AG04450 (cell line): ENCODE measurements at regions not wholly inside any gene's neighbourhood (a gene's known extent, or its start where the extent isn't known, plus 50 kb on each side); places are given as distances from the start of the nearest gene placed in this dataset.
"Not testable (repeated sequence)": the region's sequence is repeated elsewhere in the genome, so short reads cannot be mapped to it uniquely, and the experiment has no call there.

Experiments
- CTCF ChIA-PET: fragments of 300-600, 350-600 bp; formaldehyde crosslinking; extraction: SDS; loops from one replicate; lab custom pipeline; 2022; ENCODE audit warnings: antibody characterized with exemption, inconsistent platforms; lab: Charles Lee
- POLR2A ChIA-PET: fragments of 350-600 bp; formaldehyde crosslinking; extraction: SDS; loops from one replicate; lab custom pipeline; 2021; ENCODE audit warnings: antibody characterized with exemption, inconsistent platforms; lab: Yijun Ruan, JAX
- DNase-seq: peaks from one replicate; pipeline ENCODE4 v3.0.0-alpha.2; 2011; ENCODE audit warnings: low read depth, low spot score
- H3K27ac ChIP-seq: one replicate; pipeline ENCODE4 v1.5.1; 2012; ENCODE audit warnings: low read depth, low read length, control low read depth
- H3K27me3 ChIP-seq: one replicate; pipeline ENCODE4 v1.6.0; 2012; ENCODE audit warnings: low read length; ENCODE audit not compliant: control insufficient read depth, insufficient read depth
- H3K4me3 ChIP-seq: 2 replicates; pipeline ENCODE4 v1.5.1; 2011; ENCODE audit warnings: mild to moderate bottlenecking, low read depth, low read length, control low read depth
- H3K9me3 ChIP-seq: 2 replicates; pipeline ENCODE4 v1.5.1; 2012; ENCODE audit warnings: low read length; ENCODE audit not compliant: control insufficient read depth, insufficient read depth
- TF ChIP-seq, protein P1 (sequence below): IDR thresholded peaks from 2 replicates; pipeline ENCODE4 v1.5.1; 2011; ENCODE audit warnings: low read depth, low read length, control low read depth, inconsistent platforms

DNA sequence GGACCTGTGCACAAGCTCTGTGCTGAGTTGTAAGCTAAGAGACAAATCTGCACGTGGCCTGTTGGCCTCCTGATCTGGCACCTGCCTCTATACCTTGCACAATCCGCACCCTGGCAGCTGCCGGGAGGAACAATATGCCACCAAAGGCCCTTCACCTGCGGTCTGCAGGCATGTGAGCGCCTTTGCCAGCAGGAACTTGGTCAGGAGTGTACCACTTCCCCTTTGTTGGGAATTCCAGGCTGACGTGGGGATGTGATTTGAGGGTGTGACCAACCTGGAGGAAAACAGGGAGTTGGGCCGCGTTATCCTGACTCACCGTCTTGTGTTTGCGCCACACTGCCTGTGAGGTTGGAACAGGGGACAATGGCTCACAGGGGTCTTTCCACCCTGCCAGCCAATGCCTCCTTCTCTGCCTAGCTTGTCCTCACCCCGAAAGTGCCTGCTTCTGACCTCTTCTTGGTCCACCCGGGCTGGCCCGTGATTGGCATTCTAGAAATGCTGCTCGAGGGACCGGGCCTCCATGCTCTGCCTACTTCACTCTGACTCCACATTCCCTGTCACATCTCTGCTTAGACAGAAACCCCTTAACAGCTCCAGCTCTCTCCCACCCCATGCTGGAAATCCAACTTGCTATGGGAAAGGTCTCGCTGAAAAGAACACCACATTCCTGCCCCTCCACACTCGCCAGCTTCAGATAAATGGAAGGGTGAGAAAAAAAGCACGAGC is 67.1 kb upstream of the MAP4K4 start:
- H3K27me3 ChIP-seq: no peaks in the 10 kb centered on the region
- H3K9me3 ChIP-seq: no peaks in the 10 kb centered on the region; the same call in 1 of the 2 replicates
- ChIA-PET CTCF (no interaction called here), POLR2A (no interaction called here)
- no peak for DNase-seq
- TF ChIP-seq, protein P1, sequence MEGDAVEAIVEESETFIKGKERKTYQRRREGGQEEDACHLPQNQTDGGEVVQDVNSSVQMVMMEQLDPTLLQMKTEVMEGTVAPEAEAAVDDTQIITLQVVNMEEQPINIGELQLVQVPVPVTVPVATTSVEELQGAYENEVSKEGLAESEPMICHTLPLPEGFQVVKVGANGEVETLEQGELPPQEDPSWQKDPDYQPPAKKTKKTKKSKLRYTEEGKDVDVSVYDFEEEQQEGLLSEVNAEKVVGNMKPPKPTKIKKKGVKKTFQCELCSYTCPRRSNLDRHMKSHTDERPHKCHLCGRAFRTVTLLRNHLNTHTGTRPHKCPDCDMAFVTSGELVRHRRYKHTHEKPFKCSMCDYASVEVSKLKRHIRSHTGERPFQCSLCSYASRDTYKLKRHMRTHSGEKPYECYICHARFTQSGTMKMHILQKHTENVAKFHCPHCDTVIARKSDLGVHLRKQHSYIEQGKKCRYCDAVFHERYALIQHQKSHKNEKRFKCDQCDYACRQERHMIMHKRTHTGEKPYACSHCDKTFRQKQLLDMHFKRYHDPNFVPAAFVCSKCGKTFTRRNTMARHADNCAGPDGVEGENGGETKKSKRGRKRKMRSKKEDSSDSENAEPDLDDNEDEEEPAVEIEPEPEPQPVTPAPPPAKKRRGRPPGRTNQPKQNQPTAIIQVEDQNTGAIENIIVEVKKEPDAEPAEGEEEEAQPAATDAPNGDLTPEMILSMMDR: no peak
- no peak overlapping the region for H3K27ac ChIP-seq
- H3K4me3 ChIP-seq: no peak overlapping the region

DNA sequence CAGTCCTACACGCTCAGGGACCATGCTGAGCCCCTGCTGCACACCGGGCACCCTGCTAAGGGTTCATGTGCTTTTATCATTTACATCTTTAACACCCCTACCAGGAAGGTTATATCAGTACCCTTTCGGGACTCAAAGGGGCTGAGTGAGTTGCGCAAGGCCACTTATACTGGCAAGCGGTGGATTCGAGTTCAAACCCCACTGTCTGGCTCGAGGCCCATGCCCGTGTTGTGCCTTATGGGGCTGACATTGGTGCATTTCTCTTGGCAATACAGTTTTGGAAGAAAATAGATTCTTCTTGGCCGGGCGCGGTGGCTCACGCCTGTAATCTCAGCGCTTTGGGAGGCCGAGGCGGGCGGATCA is 69.5 kb upstream of the MAP4K4 start:
- TF ChIP-seq, protein P1: no peak
- ChIA-PET POLR2A (no interaction called here), CTCF (no interaction called here)

DNA sequence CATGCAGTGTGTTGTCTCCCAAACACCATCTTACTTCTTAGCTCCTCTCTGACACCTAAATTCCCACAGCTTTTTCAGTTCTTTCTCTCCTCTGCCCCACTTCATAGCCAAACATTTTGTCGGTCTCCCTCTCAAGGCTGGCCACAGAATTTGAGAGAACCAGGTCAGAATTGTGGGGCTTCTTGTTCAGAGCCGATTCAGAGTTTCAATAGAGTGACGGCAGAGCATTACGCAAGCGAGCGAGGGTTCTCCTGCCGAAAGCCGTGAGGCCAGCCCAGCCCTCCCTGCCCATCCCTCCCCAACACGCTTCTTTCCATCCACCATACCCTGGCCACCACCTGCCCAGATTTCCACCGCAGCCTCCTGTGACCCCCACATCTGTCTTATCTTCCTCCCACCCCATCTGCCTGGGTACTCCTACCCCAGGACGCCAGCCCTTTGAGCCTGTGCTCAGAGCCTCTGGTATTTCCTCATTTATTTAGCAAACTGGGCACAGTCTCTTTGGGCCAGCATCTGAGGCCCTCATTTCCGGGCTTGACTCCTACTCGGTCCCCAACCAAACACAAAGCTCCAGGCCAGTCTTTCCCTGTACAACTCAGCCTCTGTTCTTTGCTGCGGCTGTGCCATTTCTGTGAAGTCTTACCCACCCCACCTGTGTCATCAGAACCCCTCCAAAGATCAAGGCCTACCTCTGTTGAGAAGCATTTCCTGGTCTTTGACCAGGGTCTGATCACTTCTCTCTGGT is 70.0 kb upstream of the MAP4K4 start:
- H3K9me3 ChIP-seq: no peaks in the 10 kb centered on the region; the same call in 1 of the 2 replicates
- CTCF ChIA-PET: no interaction called here
- no peak overlapping the region for H3K4me3 ChIP-seq
- TF ChIP-seq, protein P1: no peak
- H3K27me3 ChIP-seq: no peaks in the 10 kb centered on the region
- no peak for DNase-seq
- POLR2A ChIA-PET: no interaction called here
- H3K27ac ChIP-seq: no peak overlapping the region

More for the DNA sequence above, 69.5 kb upstream of the MAP4K4 start:
- H3K4me3 ChIP-seq: no peak overlapping the region
- H3K9me3 ChIP-seq: no peaks in the 10 kb centered on the region; the same call in 1 of the 2 replicates
- H3K27ac ChIP-seq: no peak overlapping the region
- no peaks in the 10 kb centered on the region for H3K27me3 ChIP-seq
- no peak for DNase-seq

DNA sequence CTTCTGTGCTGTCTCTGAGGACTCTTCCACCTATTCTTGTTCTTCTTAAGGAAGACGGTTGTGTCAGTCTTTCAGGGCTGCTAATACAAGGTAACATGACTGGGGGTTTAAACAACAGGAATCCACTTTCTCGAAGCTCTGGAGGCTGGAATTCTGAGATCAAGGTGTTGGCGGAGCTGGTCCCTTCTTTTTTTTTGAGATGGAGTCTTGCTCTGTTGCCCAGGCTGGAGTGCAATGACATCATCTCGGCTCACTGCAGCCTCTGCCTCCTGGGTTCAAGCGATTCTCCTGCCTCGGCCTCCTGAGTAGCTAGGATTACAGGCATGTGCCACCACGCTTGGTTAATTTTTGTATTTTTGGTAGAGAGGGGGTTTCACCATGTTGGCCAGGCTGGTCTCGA is 71.7 kb upstream of the MAP4K4 start:
- H3K27ac ChIP-seq, H3K9me3 ChIP-seq, H3K4me3 ChIP-seq, POLR2A ChIA-PET, DNase-seq, H3K27me3 ChIP-seq, CTCF ChIA-PET: not testable (repeated sequence)

DNA sequence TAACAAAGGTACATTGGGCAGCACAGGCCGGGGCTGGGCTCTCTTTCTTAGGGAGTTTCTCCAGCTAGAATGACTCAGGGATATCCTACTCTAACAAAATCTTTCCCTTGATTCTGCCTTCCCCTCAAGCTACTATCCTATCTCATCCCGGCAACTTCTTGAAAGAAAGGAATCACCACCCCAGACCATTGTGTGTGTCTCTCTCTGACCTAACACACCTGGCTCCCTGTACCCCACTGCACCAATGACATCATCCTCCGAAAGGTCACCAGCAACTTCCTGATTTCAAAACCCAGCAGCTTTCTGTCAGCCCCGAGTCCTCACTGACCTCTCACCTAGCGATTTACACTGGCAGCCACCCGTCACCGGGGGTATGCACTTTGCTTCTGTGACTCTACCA is 72.1 kb upstream of the MAP4K4 start:
- Histone ChIP-seq H3K9me3 (no peaks in the 10 kb centered on the region; the same call in 1 of the 2 replicates), H3K4me3 (no peak overlapping the region), H3K27me3 (no peaks in the 10 kb centered on the region), H3K27ac (no peak overlapping the region)
- TF ChIP-seq, protein P1: no peak
- ChIA-PET CTCF (no interaction called here), POLR2A (no interaction called here)
- DNase-seq: no peak
